GM18858 (cell line): ENCODE measurements at regions not wholly inside any gene's neighbourhood (a gene's known extent, or its start where the extent isn't known, plus 50 kb on each side); places are given as distances from the start of the nearest gene placed in this dataset.
"Not testable (repeated sequence)": the region's sequence is repeated elsewhere in the genome, so short reads cannot be mapped to it uniquely, and the experiment has no call there.

Experiments used
- ATAC-seq: cut with Tn5 transposase; IDR thresholded peaks from one replicate; pipeline ENCODE4 v1.9.1; 2021; ENCODE audit not compliant: unreplicated experiment

- ATAC-seq = no peak
These were observed 182.1 kb downstream of the DEPDC1B start for GRCh38 chr5:60517850-60518249.

- ATAC-seq = no peak
These were observed 182.8 kb downstream of the DEPDC1B start for GRCh38 chr5:60517094-60517694.

GRCh38 chr5:60516688-60517087, 183.3 kb downstream of the DEPDC1B start:
- no peak for ATAC-seq

GRCh38 chr5:60514152-60514551, 185.8 kb downstream of the DEPDC1B start:
- ATAC-seq = no peak

DNA sequence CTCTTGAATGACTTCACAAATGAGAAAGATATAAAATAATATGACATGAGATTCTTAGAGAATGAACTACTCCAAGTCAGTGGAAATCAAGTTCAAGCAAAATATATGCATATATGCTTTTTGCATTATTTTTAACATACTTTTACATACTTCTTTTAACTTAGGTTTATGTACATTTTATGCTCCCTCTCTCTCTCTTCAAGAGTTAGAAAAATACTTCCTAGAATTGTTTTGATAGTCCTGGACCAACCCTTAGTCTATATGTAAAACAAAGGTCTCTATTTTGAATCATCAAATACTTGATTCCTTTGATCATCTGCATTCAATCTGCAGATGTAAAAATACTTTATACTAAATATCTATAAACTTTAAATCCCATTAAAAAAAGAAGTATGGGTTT, 187.8 kb downstream of the DEPDC1B start:
- no peak for ATAC-seq

DNA sequence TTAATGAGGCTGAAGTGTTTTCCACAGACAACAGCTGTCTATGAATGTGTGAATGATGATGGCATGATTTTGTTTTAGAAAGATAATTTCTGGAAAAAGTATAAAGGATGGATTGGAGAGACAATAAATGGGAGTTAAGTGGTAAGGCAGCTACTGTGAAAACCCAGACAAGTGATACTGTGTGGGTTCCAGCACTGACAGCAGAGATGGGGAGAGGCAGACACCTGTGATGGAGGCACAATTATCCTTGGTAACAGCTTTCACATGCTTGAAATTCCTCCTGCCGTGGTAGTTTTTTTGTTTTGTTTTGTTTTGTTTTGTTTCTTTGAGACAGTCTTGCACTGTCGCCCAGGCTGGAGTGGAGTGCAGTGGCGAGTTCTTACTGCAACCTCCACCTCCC, 189.3 kb downstream of the DEPDC1B start:
- ATAC-seq = no peak

- no peak for ATAC-seq
These were observed 189.9 kb downstream of the DEPDC1B start for GRCh38 chr5:60510049-60510448.

GRCh38 chr5:60509519-60509918, 190.4 kb downstream of the DEPDC1B start:
- ATAC-seq = no peak

- no peak for ATAC-seq
These were observed 192.3 kb downstream of the DEPDC1B start for GRCh38 chr5:60507687-60508086.

DNA sequence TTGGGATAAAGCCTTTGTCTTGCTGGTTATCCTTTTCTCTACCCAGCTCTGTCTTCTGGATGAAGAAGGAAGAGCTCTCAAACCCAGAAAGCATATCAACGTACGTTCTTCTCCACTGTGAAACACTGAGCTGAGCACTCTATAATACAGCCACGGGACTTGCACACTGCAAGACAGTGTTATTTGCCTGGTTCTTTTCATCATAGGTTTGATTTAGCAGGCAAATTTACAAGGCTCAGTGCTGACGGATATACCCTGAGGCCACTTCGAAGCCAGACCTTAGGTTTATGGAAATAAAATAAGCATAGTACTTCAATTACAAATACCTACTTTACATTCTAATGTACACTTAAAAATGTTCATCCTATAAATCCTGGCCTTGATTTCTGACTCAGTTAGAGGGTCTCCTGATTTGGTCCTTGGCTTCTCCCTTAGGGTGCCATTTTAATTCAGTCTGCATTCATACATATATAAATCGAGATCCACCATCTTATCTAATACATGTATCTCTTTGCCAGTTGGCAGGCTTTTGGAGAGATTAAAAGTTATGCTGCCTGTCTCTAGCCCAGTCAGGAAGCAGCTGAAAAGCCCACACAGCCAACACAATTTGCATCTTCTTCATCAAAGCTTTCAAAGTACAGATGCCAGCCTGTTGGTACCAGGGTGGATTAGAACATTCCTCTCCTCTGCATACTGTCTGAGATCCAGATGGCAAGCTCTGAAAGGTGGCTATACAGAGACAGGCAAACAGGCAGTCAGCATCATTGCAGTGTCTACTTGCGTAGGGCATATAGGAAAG, 194.4 kb downstream of the DEPDC1B start:
- ATAC-seq = no peak

DNA sequence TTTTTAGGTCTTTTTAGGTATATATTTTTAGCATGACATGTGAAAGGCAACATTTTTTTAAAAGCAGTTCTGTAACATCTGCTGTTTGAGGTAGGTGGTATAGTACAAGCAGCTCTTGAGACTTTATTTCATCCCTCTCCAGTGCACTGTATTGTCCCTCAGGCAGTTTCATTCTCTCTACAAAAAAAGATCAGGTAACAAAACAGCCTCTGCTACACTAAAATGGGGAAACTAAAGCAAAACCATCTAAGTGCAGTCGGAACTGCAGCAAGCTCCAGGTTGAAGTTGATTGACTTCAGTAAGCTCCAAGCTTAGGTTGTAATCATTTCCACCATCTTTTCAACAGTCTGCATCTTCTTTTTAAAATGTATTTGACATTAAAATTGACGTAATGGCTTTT, 195.6 kb downstream of the DEPDC1B start:
- peak; percentile 77 for ATAC-seq

DNA sequence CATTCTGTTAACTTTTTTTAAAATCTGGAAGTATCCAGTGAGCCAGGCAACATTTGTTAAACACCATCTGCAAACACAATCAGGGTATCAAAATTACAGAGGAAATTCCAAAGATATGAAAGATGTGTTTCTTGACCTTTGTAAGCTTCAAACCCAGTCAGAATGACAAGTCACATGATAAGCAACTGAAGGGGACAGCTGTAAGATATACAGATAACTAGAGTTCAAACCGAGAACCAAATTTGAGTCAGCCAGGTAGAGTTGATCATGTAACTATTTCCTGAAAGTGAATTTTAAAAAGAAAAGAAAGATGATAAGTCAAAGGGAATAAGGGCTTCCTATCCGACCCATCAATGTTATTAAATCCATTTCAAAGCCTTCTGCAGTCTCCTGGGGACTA, 196.2 kb downstream of the DEPDC1B start:
- peak; percentile 81 for ATAC-seq

DNA sequence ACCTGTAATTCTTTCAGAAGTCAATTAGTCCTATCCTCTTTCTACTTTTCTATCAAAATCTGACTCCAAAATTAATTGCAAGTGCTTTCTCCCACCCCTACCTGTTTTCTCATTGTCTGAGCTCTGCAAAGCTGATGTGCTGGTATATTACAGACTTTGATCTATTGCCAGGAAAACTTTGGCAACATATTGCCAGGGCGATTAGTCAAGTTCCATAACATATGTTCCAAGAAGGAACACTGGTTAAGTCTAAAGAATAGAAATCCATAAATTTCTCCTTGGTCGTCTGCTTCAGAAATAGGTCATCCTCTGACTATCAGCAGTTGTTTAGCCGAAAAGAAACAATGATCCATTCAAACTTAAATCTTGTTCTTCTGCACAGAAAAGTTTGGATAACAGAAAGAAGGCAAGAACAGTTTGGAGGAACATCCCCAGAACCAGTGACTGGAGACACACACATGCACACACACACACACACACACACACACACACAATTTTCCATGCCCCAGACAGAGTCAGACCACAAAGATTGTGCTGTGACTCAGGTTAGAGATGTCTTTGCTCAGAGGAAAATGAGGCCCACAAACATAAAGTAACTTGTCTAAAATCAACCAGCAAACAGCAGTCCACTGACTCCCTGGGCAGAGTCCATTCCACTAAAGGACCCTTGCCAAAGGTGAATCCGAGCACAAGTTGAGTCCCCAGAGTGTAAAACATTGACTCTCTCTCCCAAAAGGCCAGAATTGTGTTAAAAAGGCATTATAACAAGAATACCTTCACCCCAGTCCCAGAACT, 202.1 kb downstream of the DEPDC1B start:
- ATAC-seq = no peak

DNA sequence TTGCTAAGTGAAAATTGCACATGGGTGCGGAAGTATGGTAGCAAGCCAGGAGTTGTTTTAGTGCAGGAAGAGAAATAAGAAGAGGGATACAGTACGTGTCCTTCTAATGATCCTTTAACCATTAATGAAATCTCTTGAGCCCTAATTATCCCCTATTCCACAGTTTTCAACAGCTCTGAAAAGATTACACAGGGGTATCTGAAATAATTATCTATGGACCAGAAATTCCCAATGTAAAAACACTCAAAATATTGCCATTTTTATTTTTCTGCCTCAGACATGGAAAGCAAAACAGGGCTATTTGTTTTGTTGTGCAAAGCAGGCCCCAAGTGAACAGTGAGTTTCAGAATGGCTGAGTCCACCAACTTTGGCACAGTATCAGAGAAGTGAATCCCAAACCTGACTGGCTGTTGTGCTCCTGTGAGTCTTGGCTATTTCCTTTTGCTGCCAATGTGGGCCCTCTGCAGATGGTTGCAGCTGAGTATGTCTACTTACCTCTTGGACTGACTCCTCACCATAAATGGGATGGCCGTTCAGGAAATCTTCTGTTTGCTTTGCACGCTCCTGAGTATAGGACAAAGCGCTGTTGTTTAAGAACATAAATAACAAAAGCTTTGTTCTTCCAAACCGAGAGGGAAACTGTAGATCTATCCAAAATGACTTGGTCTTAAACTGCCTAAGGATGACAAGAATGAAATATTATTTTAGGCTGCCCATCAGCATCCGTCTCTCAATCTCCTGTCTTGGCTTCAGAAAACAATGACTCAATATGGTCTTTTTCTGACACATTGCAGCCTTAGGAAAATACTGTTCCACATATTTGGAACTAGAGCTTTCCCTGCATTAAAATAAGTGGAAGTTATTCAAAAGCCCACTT, 204.1 kb downstream of the DEPDC1B start:
- no peak for ATAC-seq

DNA sequence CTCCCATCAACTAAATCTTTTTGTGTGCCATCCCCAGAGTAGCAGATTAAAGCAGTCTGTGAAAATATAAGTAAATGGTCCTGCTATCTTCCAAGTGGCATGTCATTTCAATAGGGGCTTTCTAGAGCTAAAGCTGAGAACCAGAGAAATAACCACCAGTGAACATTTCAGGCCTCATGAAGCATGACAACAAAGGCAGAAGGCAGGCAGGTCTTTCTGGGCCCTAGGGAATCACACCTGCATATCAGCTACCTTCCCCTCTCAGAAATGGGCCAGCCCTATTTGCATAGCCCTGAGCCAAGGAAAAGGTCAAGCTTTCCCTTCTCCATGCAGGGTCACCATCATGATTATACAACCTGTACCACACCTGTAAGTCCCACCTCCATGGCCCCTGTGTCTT, 205.3 kb downstream of the DEPDC1B start:
- peak; percentile 92 for ATAC-seq

DNA sequence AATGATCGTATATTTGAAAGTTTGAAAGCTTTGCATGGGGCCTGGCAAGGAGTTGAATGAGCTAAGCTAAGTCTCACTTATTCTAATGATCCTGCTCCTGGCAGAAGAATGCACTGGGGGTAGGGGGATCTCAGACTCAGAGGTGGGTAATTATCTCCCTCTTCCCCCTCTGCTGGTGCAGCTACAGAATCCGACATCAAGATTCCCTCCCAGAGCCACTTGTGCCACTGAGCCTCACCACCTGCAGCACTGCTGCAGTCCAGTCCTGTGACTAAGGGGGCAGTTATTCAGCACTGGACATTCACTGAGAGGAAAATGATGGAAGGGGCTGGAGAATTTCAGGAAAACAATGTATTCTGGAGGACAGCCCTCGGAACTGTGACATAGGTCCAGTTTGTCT, 205.8 kb downstream of the DEPDC1B start:
- no peak for ATAC-seq

GRCh38 chr5:60493372-60493771, 206.6 kb downstream of the DEPDC1B start:
- ATAC-seq = no peak

DNA sequence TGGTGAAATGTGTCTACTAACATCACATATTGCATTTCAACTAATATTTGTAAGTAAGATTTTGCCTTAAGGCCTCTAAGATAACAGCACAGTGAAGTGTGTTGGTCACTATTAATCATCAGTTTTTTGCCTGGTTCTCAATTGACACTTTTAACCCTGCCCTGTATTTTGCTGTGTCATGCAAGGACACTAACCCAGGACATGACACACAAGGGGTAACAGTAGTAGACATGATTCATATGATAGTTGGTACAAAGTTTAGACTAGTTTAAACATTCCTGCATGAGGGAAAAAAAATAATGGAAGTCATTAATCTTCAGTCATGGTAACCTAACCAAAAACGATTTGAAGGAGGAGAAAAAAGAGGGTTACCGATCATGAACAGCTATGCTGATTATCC, 207.0 kb downstream of the DEPDC1B start:
- ATAC-seq = no peak

DNA sequence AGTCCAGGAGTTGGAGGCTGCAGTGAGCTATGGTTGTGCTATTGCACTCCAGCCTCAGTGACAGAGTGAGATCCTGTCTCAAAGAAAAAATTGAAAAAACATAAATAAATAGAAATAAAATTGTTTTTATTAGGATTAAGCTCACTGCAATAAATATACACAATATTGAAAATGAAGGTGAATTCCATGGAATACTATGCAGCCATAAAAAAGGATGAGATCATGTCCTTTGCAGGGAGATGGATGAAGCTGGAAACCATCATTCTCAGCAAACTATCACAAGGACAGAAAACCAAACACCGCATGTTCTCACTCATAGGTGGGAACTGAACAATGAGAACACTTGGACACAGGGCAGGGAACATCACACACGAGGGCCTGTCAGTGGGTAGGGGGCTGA, 207.6 kb downstream of the DEPDC1B start:
- not testable (repeated sequence) for ATAC-seq

DNA sequence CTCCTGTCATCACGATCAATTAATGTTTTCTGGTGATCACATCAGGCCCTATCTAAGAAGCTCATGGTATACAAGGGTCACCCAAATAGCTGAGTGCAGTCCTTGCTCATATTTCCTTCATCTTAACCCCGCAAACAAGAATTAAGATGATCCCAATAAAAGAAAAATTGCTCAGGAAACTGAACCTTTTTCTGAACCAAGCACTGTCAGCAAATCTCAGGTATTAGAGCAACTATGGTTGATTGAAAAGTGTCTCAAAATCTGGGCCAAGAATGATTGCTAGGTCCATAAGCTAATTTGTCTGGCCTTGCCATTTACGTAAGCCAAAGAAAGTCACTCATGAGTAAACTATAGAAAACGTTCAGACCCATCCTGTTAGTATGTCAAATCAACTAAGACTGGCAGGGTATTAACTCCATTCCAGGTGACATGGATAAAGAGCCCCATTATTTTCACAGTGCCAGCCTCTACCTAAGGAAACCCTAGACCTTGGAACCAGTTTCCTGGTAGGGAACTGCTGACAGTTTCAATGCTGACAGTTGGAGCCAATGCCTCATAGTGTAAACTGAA, 209.3 kb downstream of the DEPDC1B start:
- ATAC-seq = no peak

DNA sequence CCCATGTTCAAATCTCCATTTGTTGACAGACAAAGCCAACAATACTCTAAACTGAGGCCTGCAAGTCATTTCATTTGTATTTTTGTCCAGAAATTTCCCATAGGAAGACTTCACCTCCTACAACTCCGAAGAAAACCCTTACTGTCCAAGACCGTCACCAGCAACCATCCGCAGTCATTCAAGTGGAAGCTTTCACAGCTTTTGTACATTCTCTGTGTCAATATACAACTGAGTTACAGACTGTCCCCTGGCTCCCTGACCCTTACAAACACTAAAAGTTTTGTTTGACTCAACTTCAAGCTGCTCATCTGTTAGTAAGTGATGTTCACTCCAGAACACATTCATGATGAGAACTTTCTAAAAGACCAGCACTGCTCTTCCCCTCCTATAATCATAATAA, 210.1 kb downstream of the DEPDC1B start:
- no peak for ATAC-seq
